Caco-2 (cell line): ENCODE measurements at regions not wholly inside any gene's neighbourhood (a gene's known extent, or its start where the extent isn't known, plus 50 kb on each side); places are given as distances from the start of the nearest gene placed in this dataset.

Source experiments
- BruUV-seq: library from RNA; stranded (reverse); fragments of 400-500 nt; replicated peaks from 2 replicates; lab custom pipeline; 2021; lab: Mats Ljungman, UMichigan
- CTCF ChIA-PET: fragments of 300-600 bp; sonication (Branson Sonifier 250); formaldehyde crosslinking; loops from one replicate; lab custom pipeline; 2022; ENCODE audit warnings: antibody characterized with exemption; lab: Charles Lee
- POLR2A ChIA-PET: fragments of 300-600 bp; sonication (Branson Sonifier 250); formaldehyde crosslinking; loops from one replicate; lab custom pipeline; 2022; ENCODE audit warnings: antibody characterized with exemption; lab: Charles Lee
- DNase-seq, 2 experiments: peaks; one replicate each; pipeline versions ENCODE4 v3.0.0 to v3.0.0-alpha.2; 2020 to 2022
- H3K27me3 ChIP-seq: replicated peaks from 2 replicates; pipeline ENCODE4 v1.6.0; 2011; ENCODE audit warnings: low read length; ENCODE audit not compliant: control insufficient read depth, insufficient read depth
- H3K36me3 ChIP-seq: 2 replicates; pipeline ENCODE4 v1.5.1; 2011; ENCODE audit warnings: low read length; ENCODE audit not compliant: control insufficient read depth, insufficient read depth
- H3K4me1 ChIP-seq: fragments of 250-450 bp; sonication (Bioruptor Pico); 2 replicates; pipeline ENCODE4 v1.5.1; 2020; ENCODE audit warnings: mild to moderate bottlenecking
- H3K4me3 ChIP-seq: 2 replicates; pipeline ENCODE4 v1.5.1; 2011; ENCODE audit warnings: low read depth, mild to moderate bottlenecking, control low read depth, low read length
- H3K9me3 ChIP-seq: fragments of 250-450 bp; sonication (Bioruptor Pico); 2 replicates; pipeline ENCODE4 v1.5.1; 2020; ENCODE audit warnings: mild to moderate bottlenecking, moderate library complexity
- H3K27ac Mint-ChIP-seq: one replicate; pipeline ENCODE4 v1.8.0; 2022; ENCODE audit warnings: mixed read lengths; ENCODE audit not compliant: unreplicated experiment
- H3K27me3 Mint-ChIP-seq: one replicate; pipeline ENCODE4 v1.8.0; 2022; ENCODE audit warnings: mixed read lengths; ENCODE audit not compliant: insufficient read depth, unreplicated experiment
- H3K36me3 Mint-ChIP-seq: one replicate; pipeline ENCODE4 v1.8.0; 2022; ENCODE audit warnings: mild to moderate bottlenecking, mixed read lengths; ENCODE audit not compliant: insufficient read depth, unreplicated experiment
- H3K4me1 Mint-ChIP-seq: one replicate; pipeline ENCODE4 v1.8.0; 2022; ENCODE audit warnings: low read depth, mixed read lengths; ENCODE audit not compliant: unreplicated experiment
- H3K4me3 Mint-ChIP-seq: one replicate; pipeline ENCODE4 v1.8.0; 2022; ENCODE audit warnings: mild to moderate bottlenecking, moderate library complexity, mixed read lengths; ENCODE audit not compliant: unreplicated experiment
- H3K9me3 Mint-ChIP-seq: one replicate; pipeline ENCODE4 v1.8.0; 2022; ENCODE audit warnings: mixed read lengths; ENCODE audit not compliant: unreplicated experiment
- CTCF ChIP-seq, 2 experiments: fragments of 200-600 bp in 1 of 2; IDR thresholded peaks; 1 replicate in 1 of 2; 2 replicates in 1 of 2; pipeline versions ENCODE4 v1.5.1 to v1.8.0; 2011 to 2022; ENCODE audit warnings: antibody characterized with exemption in 1 of 2, control low read depth in 1 of 2, inconsistent platforms in 1 of 2, low read depth in 1 of 2, low read length in 1 of 2, mild to moderate bottlenecking in 1 of 2, moderate library complexity in 1 of 2; ENCODE audit not compliant: insufficient read depth in 1 of 2, severe bottlenecking in 1 of 2, unreplicated experiment in 1 of 2
- intact Hi-C: fragments of 100-400 bp; cut with micrococcal nuclease; formaldehyde crosslinking; loops from one replicate; pipeline ENCODE4 v1.10.0; 2022; ENCODE audit not compliant: unreplicated experiment

GRCh38 chr5:33322632-33323031, 118.1 kb upstream of the TARS1 start:
- Mint-ChIP-seq H3K36me3 (no peaks in the 10 kb centered on the region), H3K27me3 (peaks cover 7% of the 10 kb centered on the region), H3K9me3 (no peaks in the 10 kb centered on the region), H3K27ac (no peak overlapping the region), H3K4me3 (no peak overlapping the region), H3K4me1 (no peaks in the 10 kb centered on the region)
- no peaks in the 10 kb centered on the region for H3K4me1 ChIP-seq
- DNase-seq = no peak
- H3K9me3 ChIP-seq = no peaks in the 10 kb centered on the region
- no peak for TF ChIP-seq CTCF (IDR thresholded peaks at IDR 0.05; ENCODE audit: insufficient read depth in 1 of 2, low read depth in 1 of 2, low read length in 1 of 2, severe bottlenecking in 1 of 2, unreplicated experiment in 1 of 2)
- CTCF ChIA-PET = no interaction called here
- intact Hi-C loops = no loop called here
- no peaks in the 10 kb centered on the region; the same call in 1 of the 2 replicates for H3K27me3 ChIP-seq
- no peaks in the 10 kb centered on the region for H3K36me3 ChIP-seq
- no TSS peak for BruUV-seq
- POLR2A ChIA-PET = no interaction called here
- H3K4me3 ChIP-seq = no peak overlapping the region

- BruUV-seq = no TSS peak
- intact Hi-C loops = no loop called here
- Mint-ChIP-seq H3K36me3 (no peaks in the 10 kb centered on the region), H3K4me1 (no peaks in the 10 kb centered on the region), H3K27ac (no peak overlapping the region), H3K27me3 (peaks cover 7% of the 10 kb centered on the region), H3K9me3 (no peaks in the 10 kb centered on the region), H3K4me3 (no peak overlapping the region)
- TF ChIP-seq CTCF (IDR thresholded peaks at IDR 0.05; ENCODE audit: insufficient read depth in 1 of 2, low read depth in 1 of 2, low read length in 1 of 2, severe bottlenecking in 1 of 2, unreplicated experiment in 1 of 2) = no peak
- Histone ChIP-seq H3K27me3 (no peaks in the 10 kb centered on the region; the same call in 1 of the 2 replicates), H3K9me3 (no peaks in the 10 kb centered on the region), H3K4me3 (no peak overlapping the region), H3K36me3 (no peaks in the 10 kb centered on the region), H3K4me1 (no peaks in the 10 kb centered on the region)
- DNase-seq = no peak
- CTCF ChIA-PET = no interaction called here
- POLR2A ChIA-PET = no interaction called here
Measured at GRCh38 chr5:33324667-33325307, 116.0 kb upstream of the TARS1 start.

GRCh38 chr5:33328818-33329217, 111.9 kb upstream of the TARS1 start:
- no peaks in the 10 kb centered on the region for H3K4me1 Mint-ChIP-seq
- H3K4me3 Mint-ChIP-seq = no peak overlapping the region
- no peak overlapping the region for H3K4me3 ChIP-seq
- peaks cover 7% of the 10 kb centered on the region for H3K27me3 Mint-ChIP-seq
- no peaks in the 10 kb centered on the region for H3K36me3 Mint-ChIP-seq
- H3K36me3 ChIP-seq = no peaks in the 10 kb centered on the region
- no peak for DNase-seq
- intact Hi-C loops = no loop called here
- ChIA-PET POLR2A (no interaction called here), CTCF (no interaction called here)
- no peaks in the 10 kb centered on the region for H3K9me3 Mint-ChIP-seq
- no peaks in the 10 kb centered on the region for H3K27me3 ChIP-seq
- no peaks in the 10 kb centered on the region for H3K9me3 ChIP-seq
- no peak for TF ChIP-seq CTCF (IDR thresholded peaks at IDR 0.05; ENCODE audit: insufficient read depth in 1 of 2, low read depth in 1 of 2, low read length in 1 of 2, severe bottlenecking in 1 of 2, unreplicated experiment in 1 of 2)
- BruUV-seq = no TSS peak
- no peaks in the 10 kb centered on the region for H3K4me1 ChIP-seq
- H3K27ac Mint-ChIP-seq = no peak overlapping the region
